ENCODE measurements at regions not wholly inside any gene's neighbourhood (a gene's known extent, or its start where the extent isn't known, plus 50 kb on each side); places are given as distances from the start of the nearest gene placed in this dataset.
"Not testable (repeated sequence)": the region's sequence is repeated elsewhere in the genome, so short reads cannot be mapped to it uniquely, and the experiment has no call there.

- Histone ChIP-seq H3K4me3 (no peak overlapping the region), H3K36me3 (replicated peaks in 1 of 2; ENCODE audit: insufficient read depth in 1 of 2, low read depth in 2 of 2) (no peaks in the 10 kb centered on the region), H3K27me3 (no peaks in the 10 kb centered on the region), H3K27ac (no peak overlapping the region), H3K4me1 (no peaks in the 10 kb centered on the region), H3K9me3 (no peaks in the 10 kb centered on the region)
- TF ChIP-seq, protein P1, sequence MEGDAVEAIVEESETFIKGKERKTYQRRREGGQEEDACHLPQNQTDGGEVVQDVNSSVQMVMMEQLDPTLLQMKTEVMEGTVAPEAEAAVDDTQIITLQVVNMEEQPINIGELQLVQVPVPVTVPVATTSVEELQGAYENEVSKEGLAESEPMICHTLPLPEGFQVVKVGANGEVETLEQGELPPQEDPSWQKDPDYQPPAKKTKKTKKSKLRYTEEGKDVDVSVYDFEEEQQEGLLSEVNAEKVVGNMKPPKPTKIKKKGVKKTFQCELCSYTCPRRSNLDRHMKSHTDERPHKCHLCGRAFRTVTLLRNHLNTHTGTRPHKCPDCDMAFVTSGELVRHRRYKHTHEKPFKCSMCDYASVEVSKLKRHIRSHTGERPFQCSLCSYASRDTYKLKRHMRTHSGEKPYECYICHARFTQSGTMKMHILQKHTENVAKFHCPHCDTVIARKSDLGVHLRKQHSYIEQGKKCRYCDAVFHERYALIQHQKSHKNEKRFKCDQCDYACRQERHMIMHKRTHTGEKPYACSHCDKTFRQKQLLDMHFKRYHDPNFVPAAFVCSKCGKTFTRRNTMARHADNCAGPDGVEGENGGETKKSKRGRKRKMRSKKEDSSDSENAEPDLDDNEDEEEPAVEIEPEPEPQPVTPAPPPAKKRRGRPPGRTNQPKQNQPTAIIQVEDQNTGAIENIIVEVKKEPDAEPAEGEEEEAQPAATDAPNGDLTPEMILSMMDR (IDR thresholded peaks at IDR 0.05), result no peak
- TF ChIP-seq POLR2A (IDR thresholded peaks at IDR 0.05), result no peak
- WGBS, 2 donors, result 56 to 61% methylated on average over 3 of the region's 3 CpGs
- intact Hi-C loops (cut with DNase I), result no loop called here
- DNase-seq (no peak), ATAC-seq (no peak)
These were observed 238.0 kb downstream of the MEX3B start for GRCh38 chr15:81807806-81808205.

- ATAC-seq, result no peak
- intact Hi-C loops (cut with DNase I), result no loop called here
- 65 to 78% methylated on average over 2 of the region's 2 CpGs for WGBS, 2 donors
- no peak for DNase-seq
- H3K9me3 ChIP-seq, result no peaks in the 10 kb centered on the region
- no peaks in the 10 kb centered on the region for H3K27me3 ChIP-seq
- TF ChIP-seq POLR2A (IDR thresholded peaks at IDR 0.05), result no peak
- H3K4me3 ChIP-seq, result no peak overlapping the region
- no peak overlapping the region for H3K27ac ChIP-seq
- H3K36me3 ChIP-seq (replicated peaks in 1 of 2; ENCODE audit: insufficient read depth in 1 of 2, low read depth in 2 of 2), result no peaks in the 10 kb centered on the region
- H3K4me1 ChIP-seq, result no peaks in the 10 kb centered on the region
These were observed 238.6 kb downstream of the MEX3B start for GRCh38 chr15:81807186-81807585.

GRCh38 chr15:81795899-81796298 is 249.9 kb downstream of the MEX3B start:
- no peak for DNase-seq
- intact Hi-C loops (cut with DNase I), result no loop called here
- WGBS, 2 donors, result 93 to 95% methylated on average over 1 of the region's 1 CpG
- Histone ChIP-seq H3K27me3 (no peaks in the 10 kb centered on the region), H3K36me3 (replicated peaks in 1 of 2; ENCODE audit: insufficient read depth in 1 of 2, low read depth in 2 of 2) (no peaks in the 10 kb centered on the region), H3K4me3 (no peak overlapping the region), H3K9me3 (no peaks in the 10 kb centered on the region), H3K4me1 (no peaks in the 10 kb centered on the region), H3K27ac (no peak overlapping the region)
- no peak for TF ChIP-seq POLR2A (IDR thresholded peaks at IDR 0.05)
- TF ChIP-seq, protein P1 (IDR thresholded peaks at IDR 0.05), result no peak
- ATAC-seq, result no peak

DNA sequence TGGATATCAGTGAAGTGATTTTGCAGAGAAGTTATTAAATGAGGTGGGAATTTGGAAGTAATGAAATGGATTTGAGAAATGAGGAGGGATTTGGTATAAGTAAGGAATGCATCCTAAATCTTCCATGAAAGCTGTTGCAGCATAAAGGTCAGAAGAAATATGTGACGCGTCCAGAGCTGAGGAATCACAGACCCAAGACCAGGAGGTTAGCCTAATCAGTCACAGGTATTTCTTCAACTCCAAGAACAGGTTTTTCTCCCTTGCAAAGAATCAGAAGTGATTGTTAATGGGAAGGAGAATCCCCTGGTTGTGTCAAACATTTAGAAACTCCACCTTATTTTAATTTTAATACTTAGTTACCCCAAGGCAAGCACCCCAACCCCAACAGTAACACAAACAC is 253.2 kb downstream of the MEX3B start:
- no peak overlapping the region for H3K4me3 ChIP-seq
- no peaks in the 10 kb centered on the region for H3K4me1 ChIP-seq
- intact Hi-C loops (cut with DNase I), result no loop called here
- no peak for ATAC-seq
- DNase-seq, result no peak
- WGBS, 2 donors, result 45 to 60% methylated on average over 2 of the region's 2 CpGs
- no peaks in the 10 kb centered on the region for H3K27me3 ChIP-seq
- H3K27ac ChIP-seq, result no peak overlapping the region
- H3K9me3 ChIP-seq, result no peaks in the 10 kb centered on the region
- no peaks in the 10 kb centered on the region for H3K36me3 ChIP-seq (replicated peaks in 1 of 2; ENCODE audit: insufficient read depth in 1 of 2, low read depth in 2 of 2)
- TF ChIP-seq, protein P1 (IDR thresholded peaks at IDR 0.05), result no peak
- TF ChIP-seq POLR2A (IDR thresholded peaks at IDR 0.05), result no peak

DNA sequence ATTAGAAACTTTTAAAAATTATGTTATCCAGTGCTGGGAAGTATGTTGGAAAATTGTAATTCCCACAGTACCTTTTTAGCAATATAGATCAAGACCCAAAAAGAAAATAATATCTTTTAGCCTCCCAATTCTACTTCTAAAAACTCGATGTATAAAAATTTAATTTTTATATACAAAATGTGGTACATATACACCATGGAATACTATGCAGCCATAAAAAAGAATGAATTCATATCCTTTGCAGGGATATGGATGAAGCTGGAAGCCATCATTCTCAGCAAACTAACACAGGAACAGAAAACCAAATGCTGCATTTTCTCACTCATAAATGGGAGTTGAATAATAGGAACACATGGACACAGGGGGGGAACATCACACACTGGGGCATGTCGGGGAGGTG is 254.5 kb downstream of the MEX3B start:
- DNase-seq, result not testable (repeated sequence)
- WGBS, 2 donors, result 82 to 88% methylated on average over 2 of the region's 2 CpGs

DNA sequence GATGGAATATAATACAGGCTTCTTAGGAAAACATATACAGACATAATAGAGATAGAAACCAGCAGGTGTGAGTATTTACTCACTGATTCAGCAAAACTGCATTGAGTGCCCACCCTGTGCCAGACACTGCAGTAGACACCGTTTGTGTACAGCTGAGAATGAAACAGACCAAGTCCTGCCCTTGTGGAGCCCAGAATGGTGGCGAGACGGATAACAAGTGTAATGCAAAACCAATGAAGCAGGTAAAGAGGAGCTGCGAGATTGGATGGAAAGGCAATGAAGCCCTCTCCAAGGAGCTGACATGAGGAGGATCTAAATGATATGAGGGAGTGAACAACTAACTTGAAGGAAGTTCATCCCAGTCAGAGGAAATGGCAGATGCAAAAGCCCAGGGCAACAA is 256.4 kb downstream of the MEX3B start:
- Histone ChIP-seq H3K27me3 (no peaks in the 10 kb centered on the region), H3K4me1 (no peaks in the 10 kb centered on the region), H3K27ac (no peak overlapping the region), H3K4me3 (no peak overlapping the region), H3K36me3 (replicated peaks in 1 of 2; ENCODE audit: insufficient read depth in 1 of 2, low read depth in 2 of 2) (no peaks in the 10 kb centered on the region), H3K9me3 (no peaks in the 10 kb centered on the region)
- 80 to 84% methylated on average over 4 of the region's 4 CpGs for WGBS, 2 donors
- intact Hi-C loops (cut with DNase I), result no loop called here
- ATAC-seq, result no peak
- TF ChIP-seq, protein P1 (IDR thresholded peaks at IDR 0.05), result no peak
- no peak for TF ChIP-seq POLR2A (IDR thresholded peaks at IDR 0.05)
- DNase-seq, result no peak

More for the DNA sequence above, 254.5 kb downstream of the MEX3B start:
- H3K9me3 ChIP-seq; H3K27ac ChIP-seq; H3K4me1 ChIP-seq; intact Hi-C loops (cut with DNase I); H3K4me3 ChIP-seq; H3K36me3 ChIP-seq (replicated peaks in 1 of 2; ENCODE audit: insufficient read depth in 1 of 2, low read depth in 2 of 2); H3K27me3 ChIP-seq; ATAC-seq: not testable (repeated sequence)
